ENCODE measurements at regions not wholly inside any gene's neighbourhood (a gene's known extent, or its start where the extent isn't known, plus 50 kb on each side); places are given as distances from the start of the nearest gene placed in this dataset.

DNA sequence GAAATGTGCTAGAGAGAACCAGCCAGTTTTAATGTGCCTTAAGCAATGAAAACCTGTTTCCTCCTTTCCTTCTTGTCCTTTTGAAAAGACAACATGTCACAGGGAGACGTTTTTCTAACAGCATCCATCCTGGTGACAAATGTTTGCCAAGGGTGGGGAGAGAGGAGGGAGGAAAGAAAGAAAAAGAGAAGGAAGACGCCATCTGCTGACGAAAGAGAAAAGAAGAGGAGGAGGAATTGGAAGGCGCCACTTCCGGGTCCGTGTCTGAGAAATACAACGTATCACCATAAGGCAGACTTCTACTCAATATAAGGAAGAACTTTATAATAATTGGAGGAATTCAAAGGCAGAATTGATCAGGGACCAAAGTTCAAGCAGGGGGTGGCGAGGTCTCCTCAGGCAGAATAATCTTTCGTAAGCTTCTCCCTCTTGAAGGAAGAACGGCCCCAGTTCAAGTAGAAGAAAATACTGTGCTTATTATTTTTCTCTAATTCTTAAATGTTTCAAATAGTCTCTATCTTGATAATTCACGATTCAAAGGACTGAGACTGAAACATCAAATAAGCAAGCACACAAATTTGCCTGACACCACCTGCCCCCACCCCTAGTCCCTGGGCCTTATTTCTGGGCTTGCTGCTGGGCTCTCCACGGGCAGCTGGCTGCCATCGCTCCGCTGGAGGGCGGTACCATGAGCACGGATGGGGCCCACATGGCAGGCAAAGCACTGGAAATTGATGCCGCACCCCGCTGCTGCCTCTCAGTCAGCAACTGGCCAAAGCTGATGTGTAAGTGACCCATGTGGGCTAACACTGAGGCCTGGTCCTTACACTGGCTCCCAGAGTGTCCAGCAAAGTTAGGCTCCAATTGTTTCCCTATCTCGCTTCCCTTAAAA is 273.7 kb upstream of the KLF14 start:
- TF ChIP-seq POLR2A (IDR thresholded peaks at IDR 0.05): no peak
- TF ChIP-seq, protein P1, sequence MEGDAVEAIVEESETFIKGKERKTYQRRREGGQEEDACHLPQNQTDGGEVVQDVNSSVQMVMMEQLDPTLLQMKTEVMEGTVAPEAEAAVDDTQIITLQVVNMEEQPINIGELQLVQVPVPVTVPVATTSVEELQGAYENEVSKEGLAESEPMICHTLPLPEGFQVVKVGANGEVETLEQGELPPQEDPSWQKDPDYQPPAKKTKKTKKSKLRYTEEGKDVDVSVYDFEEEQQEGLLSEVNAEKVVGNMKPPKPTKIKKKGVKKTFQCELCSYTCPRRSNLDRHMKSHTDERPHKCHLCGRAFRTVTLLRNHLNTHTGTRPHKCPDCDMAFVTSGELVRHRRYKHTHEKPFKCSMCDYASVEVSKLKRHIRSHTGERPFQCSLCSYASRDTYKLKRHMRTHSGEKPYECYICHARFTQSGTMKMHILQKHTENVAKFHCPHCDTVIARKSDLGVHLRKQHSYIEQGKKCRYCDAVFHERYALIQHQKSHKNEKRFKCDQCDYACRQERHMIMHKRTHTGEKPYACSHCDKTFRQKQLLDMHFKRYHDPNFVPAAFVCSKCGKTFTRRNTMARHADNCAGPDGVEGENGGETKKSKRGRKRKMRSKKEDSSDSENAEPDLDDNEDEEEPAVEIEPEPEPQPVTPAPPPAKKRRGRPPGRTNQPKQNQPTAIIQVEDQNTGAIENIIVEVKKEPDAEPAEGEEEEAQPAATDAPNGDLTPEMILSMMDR (IDR thresholded peaks at IDR 0.05): peak; percentile 39 to 61 (median 53)
- H3K4me1 ChIP-seq: peaks cover 0 to 51% (median 12%) of the 10 kb centered on the region in 4 donors
- H3K36me3 ChIP-seq: no peaks in the 10 kb centered on the region
- DNase-seq (peak in 1 of 3 donors; percentile 48), ATAC-seq (peak; percentile 64 to 69 (median 66))
- intact Hi-C loops (cut with DNase I): no loop called here
- no peaks in the 10 kb centered on the region for H3K27me3 ChIP-seq
- H3K9me3 ChIP-seq: no peaks in the 10 kb centered on the region
- no peak overlapping the region for H3K4me3 ChIP-seq
- peak overlapping the region; percentile 10 to 58 (median 18) for H3K27ac ChIP-seq
- 12% methylated on average over 13 of the region's 19 CpGs for WGBS (ENCODE audit: insufficient coverage, low coverage, low lambda C conversion rate, missing lambda C conversion rate)

DNA sequence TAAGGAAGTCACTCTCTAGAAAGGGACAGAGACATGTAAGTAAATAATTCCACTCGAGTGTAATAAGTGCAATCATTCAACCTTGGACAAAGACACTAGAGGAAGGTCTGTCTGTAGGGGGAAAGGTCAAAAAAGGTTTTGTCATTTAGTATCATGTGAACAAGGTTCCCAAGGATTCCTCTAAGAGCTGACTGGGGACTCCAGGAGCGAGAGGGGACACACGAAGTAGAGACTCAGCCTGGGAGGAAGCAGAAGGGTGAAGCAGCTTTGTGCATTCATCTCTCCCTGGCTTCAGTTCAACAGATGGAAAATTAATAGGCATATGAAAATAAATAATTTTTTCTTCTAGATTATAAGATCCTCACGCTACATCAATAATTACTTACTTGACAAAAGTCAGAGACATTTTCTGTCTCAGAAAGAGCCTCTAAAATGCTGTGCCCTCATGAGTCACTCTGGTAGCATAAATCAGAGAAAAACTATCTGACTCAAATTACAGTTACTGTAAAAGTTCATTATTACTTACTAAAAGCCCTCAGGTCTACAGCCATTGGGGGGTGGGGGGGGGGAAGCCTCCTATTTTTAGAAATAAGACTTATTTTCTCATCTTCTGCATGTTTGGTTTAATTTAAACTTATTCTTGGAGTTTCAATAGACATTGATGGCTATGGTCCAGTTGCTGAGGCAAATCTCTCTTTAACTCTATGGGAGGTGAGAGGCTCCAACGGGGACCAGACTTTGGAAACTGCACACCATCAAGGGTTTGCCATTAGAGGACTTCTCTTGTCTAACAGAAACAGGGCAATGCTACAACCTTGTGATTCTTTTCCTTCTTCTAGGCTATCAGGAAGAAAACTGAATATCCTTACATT is 275.1 kb upstream of the KLF14 start:
- peak overlapping the region in 1 of 3 donors; percentile 20 for H3K27ac ChIP-seq
- H3K4me3 ChIP-seq: no peak overlapping the region
- intact Hi-C loops (cut with DNase I): no loop called here
- H3K9me3 ChIP-seq: no peaks in the 10 kb centered on the region
- H3K36me3 ChIP-seq: no peaks in the 10 kb centered on the region
- H3K27me3 ChIP-seq: no peaks in the 10 kb centered on the region
- H3K4me1 ChIP-seq: peaks cover 0 to 65% (median 20%) of the 10 kb centered on the region in 4 donors
- ATAC-seq (no peak), DNase-seq (no peak)
- 38% methylated on average over 5 of the region's 5 CpGs for WGBS (ENCODE audit: insufficient coverage, low coverage, low lambda C conversion rate, missing lambda C conversion rate)
- TF ChIP-seq POLR2A (IDR thresholded peaks at IDR 0.05): no peak
- TF ChIP-seq, protein P1 (IDR thresholded peaks at IDR 0.05): no peak

DNA sequence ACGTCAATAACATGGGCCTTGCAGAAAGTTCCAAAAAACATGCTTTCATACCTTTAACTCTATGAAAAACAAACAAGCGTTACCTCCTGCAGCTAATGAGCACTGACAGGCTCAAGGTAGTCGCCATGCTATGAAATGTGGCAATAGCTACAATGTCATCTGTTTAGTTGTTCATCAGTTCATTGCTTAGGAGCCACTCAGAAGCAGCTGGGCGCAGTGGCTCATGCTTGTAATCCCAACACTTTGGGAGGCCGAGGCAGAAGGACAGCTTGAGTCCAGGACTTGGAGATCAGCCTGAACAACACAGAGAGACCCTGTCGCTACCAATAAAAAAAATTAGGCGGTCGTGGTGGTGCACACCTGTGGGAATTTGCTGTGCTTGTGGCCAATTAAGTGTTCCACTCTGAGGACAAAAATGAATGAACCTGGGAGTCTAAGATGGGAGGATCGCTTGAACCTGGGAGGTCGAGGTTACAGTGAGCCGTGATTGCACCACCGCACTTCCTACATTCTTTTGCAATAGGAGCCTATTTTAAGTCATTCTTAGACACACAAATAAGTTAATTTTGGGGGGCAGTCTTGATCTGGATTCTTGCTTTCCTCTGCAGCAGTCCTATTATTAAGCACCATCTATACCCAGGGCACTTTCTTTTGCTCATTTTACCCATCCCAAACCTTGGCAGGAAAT is 276.2 kb upstream of the KLF14 start:
- WGBS (ENCODE audit: insufficient coverage, low coverage, low lambda C conversion rate, missing lambda C conversion rate): 72% methylated on average over 10 of the region's 12 CpGs
- TF ChIP-seq, protein P1 (IDR thresholded peaks at IDR 0.05): no peak
- TF ChIP-seq POLR2A (IDR thresholded peaks at IDR 0.05): no peak
- Histone ChIP-seq H3K36me3 (no peaks in the 10 kb centered on the region), H3K27me3 (no peaks in the 10 kb centered on the region), H3K27ac (peak overlapping the region; percentile 24 to 65 (median 63)), H3K9me3 (no peaks in the 10 kb centered on the region), H3K4me3 (no peak overlapping the region), H3K4me1 (peaks cover 0 to 66% (median 20%) of the 10 kb centered on the region in 4 donors)
- ATAC-seq (no peak), DNase-seq (no peak)
- intact Hi-C loops (cut with DNase I): no loop called here

DNA sequence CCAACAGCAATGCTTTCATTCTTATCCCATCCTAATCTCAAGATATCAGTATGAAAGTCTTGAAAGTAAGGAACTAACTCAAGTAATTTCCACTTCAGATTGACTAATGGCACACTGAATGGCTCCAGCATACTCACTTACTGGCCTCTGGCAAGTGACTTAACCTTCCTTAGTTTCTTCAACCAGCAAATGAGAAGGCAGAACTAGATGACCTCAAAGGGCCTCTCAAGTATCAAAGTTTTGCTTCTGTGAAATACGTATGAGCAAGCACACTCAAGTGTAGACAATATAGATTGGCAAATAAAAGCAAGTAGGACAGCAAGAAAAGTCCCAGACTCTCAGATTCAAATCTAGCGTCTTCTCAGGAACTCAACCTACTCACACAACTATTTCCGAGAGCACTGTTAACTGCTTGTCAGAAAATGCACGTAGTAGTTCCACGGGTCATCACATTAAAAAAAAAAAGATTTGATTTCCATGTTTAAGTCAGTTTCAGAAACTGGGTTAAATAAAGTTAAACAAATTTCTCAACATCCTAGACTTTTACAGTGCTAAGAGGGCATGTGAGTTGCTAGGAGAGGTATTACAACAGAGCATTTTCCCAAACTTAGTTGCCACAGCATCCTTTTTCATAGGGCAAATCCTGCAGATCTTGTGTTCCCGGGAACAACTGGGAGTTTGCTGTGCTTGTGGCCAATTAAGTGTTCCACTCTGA is 276.9 kb upstream of the KLF14 start:
- intact Hi-C loops (cut with DNase I): no loop called here
- Histone ChIP-seq H3K27ac (peak overlapping the region; percentile 24 to 65 (median 63)), H3K9me3 (no peaks in the 10 kb centered on the region), H3K36me3 (no peaks in the 10 kb centered on the region), H3K4me3 (no peak overlapping the region), H3K27me3 (no peaks in the 10 kb centered on the region), H3K4me1 (peaks cover 0 to 66% (median 20%) of the 10 kb centered on the region in 4 donors)
- DNase-seq: no peak
- 39% methylated on average over 6 of the region's 6 CpGs for WGBS (ENCODE audit: insufficient coverage, low coverage, low lambda C conversion rate, missing lambda C conversion rate)
- ATAC-seq: peak; percentile 38 to 73 (median 57)
- TF ChIP-seq, protein P1 (IDR thresholded peaks at IDR 0.05): no peak
- no peak for TF ChIP-seq POLR2A (IDR thresholded peaks at IDR 0.05)
